Smooth muscle cell (in vitro differentiated cells): ENCODE measurements at regions not wholly inside any gene's neighbourhood (a gene's known extent, or its start where the extent isn't known, plus 50 kb on each side); places are given as distances from the start of the nearest gene placed in this dataset.

Experiments
- DNase-seq: peaks from one replicate; lab custom pipeline; 2025; ENCODE audit not compliant: unreplicated experiment; lab: John Stamatoyannopoulos, UW
- H2AFZ ChIP-seq: fragments of 200-600 bp; sonication (generic); 2 replicates; pipeline ENCODE4 v1.6.0; 2016; ENCODE audit warnings: antibody characterized with exemption, low read depth, mild to moderate bottlenecking
- H3F3A ChIP-seq: fragments of 200-600 bp; sonication (generic); 2 replicates; pipeline ENCODE4 v1.6.0; 2017; ENCODE audit warnings: antibody characterized with exemption, low read depth
- H3K27ac ChIP-seq: fragments of 200-600 bp; sonication (generic); 2 replicates; pipeline ENCODE4 v1.5.1; 2016; ENCODE audit warnings: low read depth, mild to moderate bottlenecking
- H3K27me3 ChIP-seq: fragments of 200-600 bp; sonication (generic); 2 replicates; pipeline ENCODE4 v1.6.1; 2016; ENCODE audit warnings: low read depth, mild to moderate bottlenecking
- H3K36me3 ChIP-seq: fragments of 200-600 bp; sonication (generic); 2 replicates; pipeline ENCODE4 v1.5.1; 2016; ENCODE audit warnings: low read depth
- H3K4me1 ChIP-seq: fragments of 200-600 bp; sonication (generic); 2 replicates; pipeline ENCODE4 v1.5.1; 2016; ENCODE audit warnings: low read depth
- H3K4me2 ChIP-seq: fragments of 200-600 bp; sonication (generic); 2 replicates; pipeline ENCODE4 v1.6.0; 2016; ENCODE audit warnings: mild to moderate bottlenecking
- H3K4me3 ChIP-seq: fragments of 200-600 bp; sonication (generic); 2 replicates; pipeline ENCODE4 v1.5.1; 2016; ENCODE audit warnings: mild to moderate bottlenecking
- H3K79me2 ChIP-seq: fragments of 200-600 bp; sonication (generic); 2 replicates; pipeline ENCODE4 v1.6.0; 2016; ENCODE audit warnings: low read depth, mild to moderate bottlenecking
- H3K9ac ChIP-seq: fragments of 200-600 bp; sonication (generic); 2 replicates; pipeline ENCODE4 v1.6.0; 2016; ENCODE audit warnings: low read depth
- H3K9me3 ChIP-seq: fragments of 200-600 bp; sonication (generic); replicated peaks from 2 replicates; pipeline ENCODE4 v1.5.1; 2016; ENCODE audit warnings: low read depth
- H4K20me1 ChIP-seq: fragments of 200-600 bp; sonication (generic); 2 replicates; pipeline ENCODE4 v1.6.0; 2016; ENCODE audit warnings: low read depth
- CTCF ChIP-seq: fragments of 200-600 bp; sonication (generic); IDR thresholded peaks from 2 replicates; pipeline ENCODE4 v1.5.1; 2017; ENCODE audit warnings: borderline replicate concordance, mild to moderate bottlenecking, antibody characterized with exemption; ENCODE audit not compliant: insufficient read depth, poor library complexity, severe bottlenecking
- WGBS: methylation state at CpG from one replicate; pipeline ENCODE4 v1.1.7; 2016; ENCODE audit warnings: low lambda C conversion rate; 5-methylcytosine and 5-hydroxymethylcytosine counted together

- no peak overlapping the region for H3K4me3 ChIP-seq
- H3K27ac ChIP-seq, result no peak overlapping the region
- H3K27me3 ChIP-seq, result no peaks in the 10 kb centered on the region
- H3F3A ChIP-seq, result no peaks in the 10 kb centered on the region
- no peaks in the 10 kb centered on the region for H4K20me1 ChIP-seq
- H3K9ac ChIP-seq, result no peak overlapping the region
- no peak for DNase-seq
- H2AFZ ChIP-seq, result no peak overlapping the region
- no peaks in the 10 kb centered on the region for H3K4me1 ChIP-seq
- 80% methylated on average over 11 of the region's 11 CpGs for WGBS
- TF ChIP-seq CTCF, result no peak
- no peak overlapping the region for H3K4me2 ChIP-seq
- no peaks in the 10 kb centered on the region for H3K79me2 ChIP-seq
- no peaks in the 10 kb centered on the region for H3K36me3 ChIP-seq
- H3K9me3 ChIP-seq, result no peaks in the 10 kb centered on the region
These were observed 51.9 kb upstream of the DCTD start for GRCh38 chr4:182968917-182969650.

GRCh38 chr4:182967403-182967802 lies 50.2 kb upstream of the DCTD start:
- H3K27ac ChIP-seq, result no peak overlapping the region
- H3K4me2 ChIP-seq, result no peak overlapping the region
- no peaks in the 10 kb centered on the region for H3K27me3 ChIP-seq
- TF ChIP-seq CTCF, result no peak
- H4K20me1 ChIP-seq, result no peaks in the 10 kb centered on the region
- no peak overlapping the region for H2AFZ ChIP-seq
- H3K4me1 ChIP-seq, result no peaks in the 10 kb centered on the region
- no peak overlapping the region for H3K4me3 ChIP-seq
- DNase-seq, result no peak
- H3K36me3 ChIP-seq, result no peaks in the 10 kb centered on the region
- no peak overlapping the region for H3K9ac ChIP-seq
- H3K79me2 ChIP-seq, result no peaks in the 10 kb centered on the region
- H3K9me3 ChIP-seq, result no peaks in the 10 kb centered on the region
- no peaks in the 10 kb centered on the region for H3F3A ChIP-seq
